GM03348 (cell line): ENCODE measurements at regions not wholly inside any gene's neighbourhood (a gene's known extent, or its start where the extent isn't known, plus 50 kb on each side); places are given as distances from the start of the nearest gene placed in this dataset.

Source experiments
- DNase-seq: peaks from one replicate; pipeline ENCODE4 v3.0.0; 2012; ENCODE audit warnings: low spot score

GRCh38 chr3:161444694-161445077, 51.9 kb upstream of the OTOL1 start:
- no peak for DNase-seq

GRCh38 chr3:161443921-161444693, 52.5 kb upstream of the OTOL1 start:
- DNase-seq = no peak

GRCh38 chr3:161430307-161430706, 59.0 kb upstream of the SPTSSB start:
- DNase-seq = no peak

GRCh38 chr3:161427347-161427746, 56.0 kb upstream of the SPTSSB start:
- DNase-seq = no peak

GRCh38 chr3:161426758-161427157, 55.4 kb upstream of the SPTSSB start:
- no peak for DNase-seq

GRCh38 chr3:161423911-161424522, 52.7 kb upstream of the SPTSSB start:
- DNase-seq = peak; percentile 68

GRCh38 chr3:161422171-161422700, 50.9 kb upstream of the SPTSSB start:
- no peak for DNase-seq
